ENCODE measurements at regions not wholly inside any gene's neighbourhood (a gene's known extent, or its start where the extent isn't known, plus 50 kb on each side); places are given as distances from the start of the nearest gene placed in this dataset.

DNA sequence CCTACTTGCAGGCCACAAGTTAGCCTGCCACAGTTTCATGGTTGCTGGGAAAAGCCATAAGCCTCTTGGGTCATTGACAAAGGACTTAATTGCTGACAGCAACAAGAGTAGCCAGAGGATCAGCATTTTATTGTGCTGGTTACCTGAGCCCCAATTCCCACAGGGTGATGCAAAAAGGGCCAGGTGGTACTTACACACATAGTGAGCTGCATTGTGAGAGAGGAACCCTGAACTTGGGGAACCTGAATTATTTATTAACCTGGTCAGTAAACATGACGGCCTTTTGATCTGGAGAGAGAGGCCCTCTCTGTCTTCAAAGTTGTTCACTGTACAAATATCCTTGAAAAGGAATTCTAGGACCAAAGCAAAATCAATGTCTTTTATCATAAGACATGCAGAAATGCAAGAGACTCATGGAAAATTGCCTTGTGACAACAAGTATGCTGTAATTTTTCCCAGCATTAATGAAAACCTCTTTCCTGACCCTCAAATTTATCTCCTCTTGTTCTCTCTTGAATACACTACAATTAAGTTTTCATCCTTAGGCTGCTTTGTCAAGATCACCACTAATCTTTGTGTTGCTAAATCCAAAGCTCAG lies 102.9 kb upstream of the PHYHIPL start:
- H3K4me1 ChIP-seq (ENCODE audit: control insufficient read depth, insufficient read depth, low read length), result peaks cover 5% of the 10 kb centered on the region; the same call in 1 of the 2 replicates

DNA sequence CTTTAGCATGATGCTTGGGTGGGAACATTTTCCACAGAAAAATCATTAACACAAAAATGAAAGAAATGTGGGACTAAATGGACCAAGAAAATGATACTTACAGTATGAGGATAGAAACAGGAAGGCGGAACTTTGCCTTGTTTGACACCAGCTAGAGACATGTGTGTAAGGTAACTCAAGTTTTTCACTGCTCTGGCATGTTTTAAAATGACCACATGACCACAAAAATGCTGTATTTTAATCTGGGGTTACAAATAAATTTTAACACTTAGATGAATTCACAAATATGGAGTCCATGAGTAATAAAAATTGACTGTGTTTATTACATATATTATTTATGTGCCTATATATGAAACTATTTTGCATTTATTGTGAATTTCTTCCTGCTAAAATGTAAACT lies 100.9 kb upstream of the PHYHIPL start:
- H3K4me1 ChIP-seq (ENCODE audit: control insufficient read depth, insufficient read depth, low read length), result no peaks in the 10 kb centered on the region; the same call in 1 of the 2 replicates
- H3K4me3 ChIP-seq (ENCODE audit: low read depth, low read length), result no peak overlapping the region
- H3K27me3 ChIP-seq (ENCODE audit: control insufficient read depth, insufficient read depth, low read length), result no peaks in the 10 kb centered on the region
- H3K9ac ChIP-seq (ENCODE audit: low read depth, low read length), result no peak overlapping the region
- no peaks in the 10 kb centered on the region for H3K9me3 ChIP-seq (ENCODE audit: control insufficient read depth, insufficient read depth, low read length)
- no peaks in the 10 kb centered on the region for H3K36me3 ChIP-seq (ENCODE audit: control insufficient read depth, insufficient read depth, low read length)
- H3K27ac ChIP-seq (ENCODE audit: low read depth, low read length), result no peak overlapping the region

More for the DNA sequence above, 102.9 kb upstream of the PHYHIPL start:
- H3K27me3 ChIP-seq (ENCODE audit: control insufficient read depth, insufficient read depth, low read length), result no peaks in the 10 kb centered on the region
- no peak overlapping the region for H3K9ac ChIP-seq (ENCODE audit: low read depth, low read length)
- H3K9me3 ChIP-seq (ENCODE audit: control insufficient read depth, insufficient read depth, low read length), result no peaks in the 10 kb centered on the region
- H3K27ac ChIP-seq (ENCODE audit: low read depth, low read length), result no peak overlapping the region
- H3K4me3 ChIP-seq (ENCODE audit: low read depth, low read length), result no peak overlapping the region
- no peaks in the 10 kb centered on the region for H3K36me3 ChIP-seq (ENCODE audit: control insufficient read depth, insufficient read depth, low read length)

DNA sequence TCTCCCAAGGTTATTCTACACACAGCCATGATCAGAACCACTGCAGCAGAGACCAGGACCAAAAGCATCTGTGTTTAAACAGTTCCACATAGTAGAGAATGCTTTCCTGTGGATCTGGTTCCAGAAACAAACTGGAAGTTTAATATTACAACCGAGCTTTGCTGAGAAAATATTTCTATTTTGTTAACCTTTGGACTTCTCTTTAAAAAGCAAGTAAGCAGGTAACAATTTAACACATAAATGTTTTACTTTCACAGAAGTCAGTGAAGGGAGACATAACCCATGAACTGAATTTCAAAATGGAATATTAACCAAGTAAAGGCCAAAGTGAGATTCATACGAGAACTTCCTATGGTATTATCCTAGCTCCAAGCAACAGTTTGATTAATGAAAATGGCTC lies 98.6 kb upstream of the PHYHIPL start:
- H3K4me1 ChIP-seq (ENCODE audit: control insufficient read depth, insufficient read depth, low read length), result no peaks in the 10 kb centered on the region
- H3K27ac ChIP-seq (ENCODE audit: low read depth, low read length), result no peak overlapping the region
- no peak overlapping the region for H3K4me3 ChIP-seq (ENCODE audit: low read depth, low read length)
- H3K9ac ChIP-seq (ENCODE audit: low read depth, low read length), result no peak overlapping the region
- no peaks in the 10 kb centered on the region for H3K36me3 ChIP-seq (ENCODE audit: control insufficient read depth, insufficient read depth, low read length)
- H3K9me3 ChIP-seq (ENCODE audit: control insufficient read depth, insufficient read depth, low read length), result no peaks in the 10 kb centered on the region
- no peaks in the 10 kb centered on the region for H3K27me3 ChIP-seq (ENCODE audit: control insufficient read depth, insufficient read depth, low read length)

DNA sequence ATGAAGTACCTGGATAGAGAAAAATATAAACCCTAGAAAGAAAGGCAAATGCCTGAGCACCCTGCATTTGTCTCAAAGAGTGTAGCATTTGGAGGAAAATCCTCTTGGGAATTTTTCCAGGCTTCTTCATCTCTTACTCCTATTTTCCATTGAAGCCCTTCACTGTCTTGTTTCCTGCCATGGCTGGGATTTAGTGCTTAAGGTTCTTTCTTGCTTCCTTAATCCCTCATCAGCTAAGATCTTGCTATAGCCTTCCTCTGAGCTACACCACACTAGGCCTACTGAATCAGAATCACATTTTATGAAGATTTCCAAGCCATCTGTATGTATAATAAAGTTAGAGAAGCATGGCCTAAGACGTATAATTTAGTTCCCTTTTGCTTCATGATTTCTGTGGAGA lies 97.5 kb upstream of the PHYHIPL start:
- no peak overlapping the region for H3K9ac ChIP-seq (ENCODE audit: low read depth, low read length)

DNA sequence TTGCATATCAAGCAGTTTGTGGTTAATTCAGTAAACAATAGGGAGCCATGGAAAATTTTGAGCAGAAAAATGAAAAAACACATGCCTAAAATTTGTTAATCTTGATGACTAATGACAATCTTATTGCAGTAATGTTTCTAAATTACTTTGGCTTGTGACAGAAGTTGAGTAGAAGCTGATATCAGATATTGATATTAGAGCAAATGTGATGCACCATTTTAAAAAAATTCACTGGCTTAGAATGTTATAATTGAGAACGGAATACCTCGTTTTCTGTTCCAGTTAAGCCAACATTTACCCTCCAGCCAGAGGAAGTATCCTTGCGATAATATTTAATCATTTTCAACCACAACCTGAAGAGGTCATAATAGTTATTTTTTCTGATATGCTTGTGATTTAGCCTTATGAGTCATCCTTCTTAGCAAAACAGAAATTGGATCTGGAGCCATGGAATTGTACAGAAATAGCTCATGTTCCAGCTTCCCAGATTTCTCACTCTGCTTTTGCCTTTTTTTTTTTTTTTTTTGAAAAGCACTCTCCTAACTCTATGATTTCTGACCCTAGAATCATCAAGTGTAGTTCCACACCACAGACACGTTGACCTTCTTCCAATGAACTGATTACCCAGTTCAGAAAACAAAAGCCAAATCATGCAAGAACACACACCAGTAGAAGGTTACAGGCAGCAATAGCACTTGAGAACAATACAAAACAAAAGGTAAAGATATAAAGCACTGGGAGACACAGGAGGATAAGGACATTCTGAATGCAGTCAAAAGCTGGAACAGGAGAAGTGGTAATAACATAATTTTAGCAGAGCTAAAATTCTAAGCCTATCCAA lies 96.8 kb upstream of the PHYHIPL start:
- H3K36me3 ChIP-seq (ENCODE audit: control insufficient read depth, insufficient read depth, low read length), result no peaks in the 10 kb centered on the region
- H3K9ac ChIP-seq (ENCODE audit: low read depth, low read length), result no peak overlapping the region
- no peak overlapping the region for H3K27ac ChIP-seq (ENCODE audit: low read depth, low read length)
- no peak overlapping the region for H3K4me3 ChIP-seq (ENCODE audit: low read depth, low read length)
- no peaks in the 10 kb centered on the region for H3K27me3 ChIP-seq (ENCODE audit: control insufficient read depth, insufficient read depth, low read length)
- no peaks in the 10 kb centered on the region for H3K4me1 ChIP-seq (ENCODE audit: control insufficient read depth, insufficient read depth, low read length)
- no peaks in the 10 kb centered on the region for H3K9me3 ChIP-seq (ENCODE audit: control insufficient read depth, insufficient read depth, low read length)

More for the DNA sequence above, 97.5 kb upstream of the PHYHIPL start:
- Histone ChIP-seq H3K27me3 (ENCODE audit: control insufficient read depth, insufficient read depth, low read length) (no peaks in the 10 kb centered on the region), H3K27ac (ENCODE audit: low read depth, low read length) (no peak overlapping the region), H3K4me1 (ENCODE audit: control insufficient read depth, insufficient read depth, low read length) (no peaks in the 10 kb centered on the region), H3K9me3 (ENCODE audit: control insufficient read depth, insufficient read depth, low read length) (no peaks in the 10 kb centered on the region), H3K36me3 (ENCODE audit: control insufficient read depth, insufficient read depth, low read length) (no peaks in the 10 kb centered on the region), H3K4me3 (ENCODE audit: low read depth, low read length) (no peak overlapping the region)

DNA sequence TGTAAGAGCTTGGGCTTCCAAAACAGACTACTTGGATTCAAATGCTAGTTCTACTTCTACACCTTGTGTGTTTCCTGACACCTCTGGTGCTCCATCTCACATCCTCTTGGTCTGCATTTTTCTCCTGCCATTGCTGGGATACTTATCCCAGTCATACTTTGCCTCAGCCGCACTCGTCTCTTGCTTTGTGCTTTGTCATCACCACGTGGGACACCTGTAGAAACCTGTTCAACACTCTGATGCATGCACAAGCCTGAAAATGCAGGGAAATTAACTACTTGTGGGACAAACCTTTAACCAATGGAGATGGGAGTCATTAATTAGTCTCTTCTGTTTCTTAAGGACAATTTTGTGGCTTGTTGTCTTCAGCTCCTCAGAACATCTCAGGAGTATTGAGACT lies 94.2 kb upstream of the PHYHIPL start:
- Histone ChIP-seq H3K4me1 (ENCODE audit: control insufficient read depth, insufficient read depth, low read length) (no peaks in the 10 kb centered on the region), H3K27ac (ENCODE audit: low read depth, low read length) (no peak overlapping the region), H3K27me3 (ENCODE audit: control insufficient read depth, insufficient read depth, low read length) (no peaks in the 10 kb centered on the region), H3K4me3 (ENCODE audit: low read depth, low read length) (no peak overlapping the region), H3K9ac (ENCODE audit: low read depth, low read length) (no peak overlapping the region), H3K36me3 (ENCODE audit: control insufficient read depth, insufficient read depth, low read length) (no peaks in the 10 kb centered on the region), H3K9me3 (ENCODE audit: control insufficient read depth, insufficient read depth, low read length) (no peaks in the 10 kb centered on the region)

DNA sequence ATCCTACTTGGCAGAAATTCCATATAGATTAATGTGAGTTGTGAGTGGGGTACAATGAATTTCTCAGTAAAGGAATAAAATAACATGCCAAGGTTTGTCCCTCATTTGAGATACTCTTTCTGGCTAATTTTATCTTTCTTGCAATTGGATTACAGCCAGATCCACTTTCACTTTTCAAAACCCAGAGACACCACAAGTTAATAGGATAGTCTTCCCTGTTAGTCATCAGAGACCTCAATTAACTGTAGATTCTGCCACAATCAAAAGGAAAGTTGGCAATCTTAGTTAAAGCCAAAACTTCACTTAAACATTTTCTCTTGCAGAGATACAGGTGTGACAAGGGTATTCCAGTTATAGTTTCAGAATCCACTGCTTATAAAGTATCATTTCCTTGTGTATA lies 91.4 kb upstream of the PHYHIPL start:
- H3K9ac ChIP-seq (ENCODE audit: low read depth, low read length), result no peak overlapping the region
- no peak overlapping the region for H3K4me3 ChIP-seq (ENCODE audit: low read depth, low read length)
- H3K36me3 ChIP-seq (ENCODE audit: control insufficient read depth, insufficient read depth, low read length), result no peaks in the 10 kb centered on the region
- no peaks in the 10 kb centered on the region for H3K27me3 ChIP-seq (ENCODE audit: control insufficient read depth, insufficient read depth, low read length)
- H3K9me3 ChIP-seq (ENCODE audit: control insufficient read depth, insufficient read depth, low read length), result no peaks in the 10 kb centered on the region
- H3K27ac ChIP-seq (ENCODE audit: low read depth, low read length), result no peak overlapping the region
- H3K4me1 ChIP-seq (ENCODE audit: control insufficient read depth, insufficient read depth, low read length), result no peaks in the 10 kb centered on the region

DNA sequence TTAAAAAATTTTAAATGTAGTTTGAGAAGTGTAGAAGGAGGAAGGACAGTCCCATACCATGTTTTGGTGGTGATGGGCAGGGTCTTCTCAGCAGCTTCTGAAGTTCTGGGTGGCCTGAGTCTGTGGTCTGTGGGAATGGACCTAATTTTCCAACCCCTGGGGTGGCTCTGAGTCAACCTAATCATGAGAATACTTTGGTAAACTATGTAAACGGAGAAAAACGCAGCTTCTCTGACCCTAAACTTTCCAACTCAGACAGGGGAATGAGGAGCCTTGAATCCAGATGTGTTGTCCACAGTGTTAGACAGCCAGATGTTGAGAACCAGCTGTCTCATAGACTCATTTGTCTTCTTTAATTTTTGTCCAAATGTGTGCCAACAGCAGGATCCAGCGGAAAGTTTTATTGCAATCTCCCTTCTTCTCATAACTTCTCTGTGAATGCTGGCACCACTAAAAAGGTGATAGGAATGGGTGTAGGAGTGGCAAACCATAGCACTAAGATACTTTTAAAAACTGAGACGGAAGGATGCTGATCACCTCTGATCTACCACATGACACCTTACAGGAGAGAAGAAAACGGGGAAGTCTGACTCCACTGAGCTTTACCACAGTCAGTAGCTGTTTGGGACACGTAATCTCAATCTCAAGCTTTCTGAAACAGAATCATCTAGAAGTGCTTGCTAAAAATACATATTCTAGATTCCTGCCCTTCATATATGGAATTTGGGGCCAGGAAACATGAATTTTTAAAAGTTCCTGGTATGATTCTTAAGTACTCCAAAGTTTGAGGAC lies 90.5 kb upstream of the PHYHIPL start:
- Histone ChIP-seq H3K36me3 (ENCODE audit: control insufficient read depth, insufficient read depth, low read length) (no peaks in the 10 kb centered on the region), H3K4me1 (ENCODE audit: control insufficient read depth, insufficient read depth, low read length) (no peaks in the 10 kb centered on the region), H3K4me3 (ENCODE audit: low read depth, low read length) (no peak overlapping the region), H3K9me3 (ENCODE audit: control insufficient read depth, insufficient read depth, low read length) (no peaks in the 10 kb centered on the region), H3K27ac (ENCODE audit: low read depth, low read length) (no peak overlapping the region), H3K27me3 (ENCODE audit: control insufficient read depth, insufficient read depth, low read length) (no peaks in the 10 kb centered on the region), H3K9ac (ENCODE audit: low read depth, low read length) (no peak overlapping the region)

DNA sequence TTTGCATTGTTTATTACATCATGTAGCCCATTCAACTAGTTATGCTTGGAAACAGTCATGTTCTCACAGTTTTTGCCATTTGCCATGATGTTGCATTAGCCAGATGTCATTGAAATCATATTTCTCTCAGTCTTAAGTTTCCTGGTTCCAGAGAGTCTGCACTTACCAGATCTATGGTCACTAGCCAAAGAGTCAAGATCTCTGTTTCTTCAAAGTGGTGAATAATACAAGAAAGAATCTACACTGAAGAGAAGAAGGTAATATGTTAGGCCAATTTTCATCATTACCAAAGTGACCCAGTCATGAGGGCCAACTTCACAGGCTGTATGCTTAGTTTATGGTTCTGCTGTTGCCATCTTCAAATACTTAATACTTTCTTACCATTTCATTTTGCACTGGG lies 89.0 kb upstream of the PHYHIPL start:
- no peaks in the 10 kb centered on the region for H3K9me3 ChIP-seq (ENCODE audit: control insufficient read depth, insufficient read depth, low read length)
- no peaks in the 10 kb centered on the region for H3K36me3 ChIP-seq (ENCODE audit: control insufficient read depth, insufficient read depth, low read length)
- H3K4me3 ChIP-seq (ENCODE audit: low read depth, low read length), result no peak overlapping the region
- H3K27ac ChIP-seq (ENCODE audit: low read depth, low read length), result no peak overlapping the region
- no peak overlapping the region for H3K9ac ChIP-seq (ENCODE audit: low read depth, low read length)
- no peaks in the 10 kb centered on the region for H3K27me3 ChIP-seq (ENCODE audit: control insufficient read depth, insufficient read depth, low read length)
- no peaks in the 10 kb centered on the region for H3K4me1 ChIP-seq (ENCODE audit: control insufficient read depth, insufficient read depth, low read length)

DNA sequence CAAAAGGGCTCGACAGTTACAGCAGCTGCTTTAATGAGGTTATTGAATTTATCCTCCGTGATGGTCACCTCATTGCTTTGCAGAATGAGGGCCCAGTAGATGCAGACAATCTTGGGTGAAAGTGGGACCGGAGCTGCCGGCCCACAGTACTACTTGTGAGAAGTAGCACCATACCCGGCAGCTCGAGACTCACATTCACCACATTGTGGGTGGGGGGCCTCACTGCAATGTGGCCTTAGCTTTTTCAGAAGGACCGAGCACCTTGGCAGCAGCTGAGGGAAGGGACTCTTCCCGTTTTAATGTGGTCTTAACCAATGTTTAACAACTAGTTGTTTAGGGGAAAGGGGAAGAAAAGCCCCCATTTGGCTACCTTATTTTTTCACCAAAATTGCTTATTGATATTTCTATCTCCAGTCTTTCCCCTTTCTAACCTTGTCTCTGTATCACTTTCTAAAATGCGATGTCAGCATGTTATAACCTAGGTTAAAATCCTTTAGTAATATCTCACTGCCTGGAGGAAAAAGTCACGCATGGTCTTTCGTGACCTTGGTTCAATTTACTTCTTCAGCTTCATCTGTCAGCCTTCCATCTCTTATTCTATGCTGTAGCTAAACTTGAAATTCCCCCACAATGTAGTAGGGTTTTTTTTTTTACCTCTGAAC lies 87.4 kb upstream of the PHYHIPL start:
- H3K4me1 ChIP-seq (ENCODE audit: control insufficient read depth, insufficient read depth, low read length), result no peaks in the 10 kb centered on the region
- H3K27ac ChIP-seq (ENCODE audit: low read depth, low read length), result no peak overlapping the region
- no peaks in the 10 kb centered on the region for H3K36me3 ChIP-seq (ENCODE audit: control insufficient read depth, insufficient read depth, low read length)
- H3K9me3 ChIP-seq (ENCODE audit: control insufficient read depth, insufficient read depth, low read length), result no peaks in the 10 kb centered on the region
- H3K4me3 ChIP-seq (ENCODE audit: low read depth, low read length), result no peak overlapping the region
- no peak overlapping the region for H3K9ac ChIP-seq (ENCODE audit: low read depth, low read length)
- H3K27me3 ChIP-seq (ENCODE audit: control insufficient read depth, insufficient read depth, low read length), result no peaks in the 10 kb centered on the region
